HEK293 (cell line): ENCODE measurements at regions not wholly inside any gene's neighbourhood (a gene's known extent, or its start where the extent isn't known, plus 50 kb on each side); places are given as distances from the start of the nearest gene placed in this dataset.

Source experiments
- CTCF ChIA-PET: fragments of 350-600 bp; formaldehyde crosslinking; extraction: SDS; loops from one replicate; lab custom pipeline; 2021; ENCODE audit warnings: antibody characterized with exemption; lab: Yijun Ruan, JAX
- POLR2A ChIA-PET: fragments of 300-600 bp; formaldehyde crosslinking; extraction: SDS; loops from one replicate; lab custom pipeline; 2020; ENCODE audit warnings: antibody characterized with exemption, inconsistent platforms; lab: Yijun Ruan, JAX
- H3K27ac ChIP-seq: fragments of 200-500 bp; sonication (Bioruptor generic); 2 replicates; pipeline ENCODE4 v1.5.1; 2014; ENCODE audit warnings: low read depth, low read length, control low read depth, inconsistent platforms; ENCODE audit errors: extremely low read depth
- H3K36me3 ChIP-seq, 2 experiments: fragments of 200-500 bp in 1 of 2; sonication (Bioruptor generic) in 1 of 2; 1 replicate in 1 of 2; 2 replicates in 1 of 2; pipeline ENCODE4 v1.5.1; 2014 to 2017; ENCODE audit warnings: inconsistent platforms in 2 of 2, low read length in 2 of 2; ENCODE audit not compliant: control insufficient read depth in 2 of 2, insufficient read depth in 1 of 2
- H3K4me1 ChIP-seq: fragments of 200-500 bp; sonication (Bioruptor generic); 2 replicates; pipeline ENCODE4 v1.5.1; 2014; ENCODE audit warnings: mild to moderate bottlenecking, low read length, inconsistent platforms; ENCODE audit not compliant: control insufficient read depth, insufficient read depth
- H3K4me3 ChIP-seq: 2 replicates; pipeline ENCODE4 v1.5.1; 2011; ENCODE audit warnings: low read depth, mild to moderate bottlenecking, control low read depth, low read length, moderate library complexity
- H3K9me3 ChIP-seq: fragments of 200-500 bp; sonication (Bioruptor generic); 2 replicates; pipeline ENCODE4 v1.5.1; 2014; ENCODE audit warnings: low read depth, low read length, inconsistent platforms; ENCODE audit not compliant: control insufficient read depth, insufficient read depth
- GLIS1 ChIP-seq: fragments of 450-650 bp; formaldehyde crosslinking; IDR thresholded peaks from 2 replicates; pipeline ENCODE4 v1.5.1; 2016; ENCODE audit warnings: missing biosample characterization, missing genetic modification characterization
- HOXA7 ChIP-seq: sonication (generic); formaldehyde crosslinking; IDR thresholded peaks from 2 replicates; pipeline ENCODE4 v1.8.1; 2022; ENCODE audit warnings: missing genetic modification reagents, borderline replicate concordance
- MZF1 ChIP-seq: fragments of 450-650 bp; formaldehyde crosslinking; IDR thresholded peaks from 2 replicates; pipeline ENCODE4 v1.5.1; 2017; ENCODE audit warnings: missing biosample characterization, missing genetic modification characterization, borderline replicate concordance
- REPIN1 ChIP-seq: fragments of 450-650 bp; formaldehyde crosslinking; IDR thresholded peaks from 2 replicates; pipeline ENCODE4 v1.5.1; 2017; ENCODE audit warnings: missing biosample characterization, missing genetic modification characterization, low read depth
- TCF7L2 ChIP-seq: IDR thresholded peaks from 2 replicates; pipeline ENCODE4 v1.6.1; 2011; ENCODE audit warnings: low read depth, mild to moderate bottlenecking, inconsistent platforms, low read length, moderate library complexity, borderline replicate concordance
- ZBTB1 ChIP-seq: fragments of 450-650 bp; formaldehyde crosslinking; IDR thresholded peaks from 2 replicates; pipeline ENCODE4 v1.5.1; 2016; ENCODE audit warnings: missing biosample characterization, missing genetic modification characterization
- ZBTB21 ChIP-seq: fragments of 450-650 bp; formaldehyde crosslinking; IDR thresholded peaks from 2 replicates; pipeline ENCODE4 v1.5.1; 2017; ENCODE audit warnings: missing biosample characterization, missing genetic modification characterization
- ZEB2 ChIP-seq: fragments of 450-650 bp; formaldehyde crosslinking; IDR thresholded peaks from 2 replicates; pipeline ENCODE4 v1.5.1; 2016; ENCODE audit warnings: missing biosample characterization, missing genetic modification characterization
- ZNF223 ChIP-seq: fragments of 450-650 bp; formaldehyde crosslinking; IDR thresholded peaks from 2 replicates; pipeline ENCODE4 v1.5.1; 2016; ENCODE audit warnings: missing biosample characterization, missing genetic modification characterization
- ZNF449 ChIP-seq: fragments of 450-650 bp; formaldehyde crosslinking; IDR thresholded peaks from 2 replicates; pipeline ENCODE4 v1.5.1; 2017; ENCODE audit warnings: missing biosample characterization, mild to moderate bottlenecking, missing genetic modification characterization, moderate library complexity
- ZNF473 ChIP-seq: fragments of 450-650 bp; formaldehyde crosslinking; IDR thresholded peaks from 2 replicates; pipeline ENCODE4 v1.5.1; 2017; ENCODE audit warnings: missing biosample characterization, missing genetic modification characterization
- ZNF521 ChIP-seq: fragments of 450-650 bp; formaldehyde crosslinking; IDR thresholded peaks from 2 replicates; pipeline ENCODE4 v1.5.1; 2017; ENCODE audit warnings: missing biosample characterization, mild to moderate bottlenecking, missing genetic modification characterization
- ZNF555 ChIP-seq: fragments of 450-650 bp; formaldehyde crosslinking; conservative IDR thresholded peaks from 2 replicates; pipeline ENCODE4 v1.5.1; 2017; ENCODE audit warnings: missing biosample characterization, mild to moderate bottlenecking, missing genetic modification characterization, inconsistent platforms
- ZNF629 ChIP-seq: fragments of 450-650 bp; formaldehyde crosslinking; IDR thresholded peaks from 2 replicates; pipeline ENCODE4 v1.5.1; 2017; ENCODE audit warnings: missing biosample characterization, missing genetic modification characterization
- ZNF645 ChIP-seq: fragments of 450-650 bp; formaldehyde crosslinking; IDR thresholded peaks from 2 replicates; pipeline ENCODE4; 2016; ENCODE audit warnings: missing biosample characterization, missing genetic modification characterization
- ZNF664 ChIP-seq: fragments of 450-650 bp; formaldehyde crosslinking; IDR thresholded peaks from 2 replicates; pipeline ENCODE4 v1.5.1; 2016; ENCODE audit warnings: missing biosample characterization, missing genetic modification characterization
- ZNF837 ChIP-seq: fragments of 450-650 bp; formaldehyde crosslinking; IDR thresholded peaks from 2 replicates; pipeline ENCODE4 v1.5.1; 2016; ENCODE audit warnings: missing biosample characterization, missing genetic modification characterization
- ZSCAN18 ChIP-seq: fragments of 450-650 bp; formaldehyde crosslinking; IDR thresholded peaks from 2 replicates; pipeline ENCODE4 v1.5.1; 2016; ENCODE audit warnings: missing biosample characterization, missing genetic modification characterization
- TF ChIP-seq, protein P1 (sequence below): fragments of 450-650 bp; formaldehyde crosslinking; IDR thresholded peaks from 2 replicates; pipeline ENCODE4 v1.5.1; 2017; ENCODE audit warnings: missing biosample characterization, missing genetic modification characterization
- TF ChIP-seq, protein P2 (sequence below): fragments of 450-650 bp; formaldehyde crosslinking; IDR thresholded peaks from 2 replicates; pipeline ENCODE4 v1.5.1; 2016; ENCODE audit warnings: missing biosample characterization, missing genetic modification characterization, borderline replicate concordance
- TF ChIP-seq, protein P3 (sequence below): IDR thresholded peaks from 2 replicates; pipeline ENCODE4 v1.6.1; 2011; ENCODE audit warnings: mild to moderate bottlenecking, low read depth, low read length, borderline replicate concordance
- TF ChIP-seq, protein P4 (sequence below): fragments of 450-650 bp; IDR thresholded peaks from 2 replicates; pipeline ENCODE4 v1.5.1; 2018; ENCODE audit warnings: missing biosample characterization, missing genetic modification characterization

DNA sequence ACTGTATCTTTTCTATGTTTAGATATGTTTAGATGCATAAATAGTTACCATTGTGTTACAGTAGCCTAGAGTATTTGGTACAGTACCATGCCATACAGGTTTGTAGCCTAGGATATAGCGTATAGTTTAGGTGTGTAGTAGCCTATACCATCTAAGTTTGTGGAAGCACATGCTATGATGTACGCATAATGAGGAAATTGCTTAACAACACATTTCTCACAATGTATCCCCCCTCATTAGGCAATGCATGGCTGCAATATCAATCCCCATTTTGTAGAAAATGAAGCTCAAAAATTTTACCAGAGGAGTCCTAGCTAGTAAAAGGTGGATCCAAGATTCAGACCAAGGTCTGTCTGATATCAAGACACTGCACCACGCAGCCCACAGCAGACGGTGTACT lies 376.4 kb upstream of the NFE2L3 start:
- Histone ChIP-seq H3K9me3 (no peaks in the 10 kb centered on the region), H3K4me1 (peaks cover 16% of the 10 kb centered on the region), H3K27ac (no peak overlapping the region), H3K4me3 (no peak overlapping the region), H3K36me3 (no peaks in the 10 kb centered on the region)
- no peak for TF ChIP-seq GLIS1
- TF ChIP-seq MZF1 (tag by site-specific recombination), result no peak
- TF ChIP-seq, protein P1, sequence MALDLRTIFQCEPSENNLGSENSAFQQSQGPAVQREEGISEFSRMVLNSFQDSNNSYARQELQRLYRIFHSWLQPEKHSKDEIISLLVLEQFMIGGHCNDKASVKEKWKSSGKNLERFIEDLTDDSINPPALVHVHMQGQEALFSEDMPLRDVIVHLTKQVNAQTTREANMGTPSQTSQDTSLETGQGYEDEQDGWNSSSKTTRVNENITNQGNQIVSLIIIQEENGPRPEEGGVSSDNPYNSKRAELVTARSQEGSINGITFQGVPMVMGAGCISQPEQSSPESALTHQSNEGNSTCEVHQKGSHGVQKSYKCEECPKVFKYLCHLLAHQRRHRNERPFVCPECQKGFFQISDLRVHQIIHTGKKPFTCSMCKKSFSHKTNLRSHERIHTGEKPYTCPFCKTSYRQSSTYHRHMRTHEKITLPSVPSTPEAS (tag by site-specific recombination), result no peak
- TF ChIP-seq TCF7L2, result no peak
- TF ChIP-seq ZBTB1 (tag by site-specific recombination), result no peak
- TF ChIP-seq ZNF837 (tag by site-specific recombination), result no peak
- TF ChIP-seq ZNF223, result no peak
- TF ChIP-seq, protein P2, sequence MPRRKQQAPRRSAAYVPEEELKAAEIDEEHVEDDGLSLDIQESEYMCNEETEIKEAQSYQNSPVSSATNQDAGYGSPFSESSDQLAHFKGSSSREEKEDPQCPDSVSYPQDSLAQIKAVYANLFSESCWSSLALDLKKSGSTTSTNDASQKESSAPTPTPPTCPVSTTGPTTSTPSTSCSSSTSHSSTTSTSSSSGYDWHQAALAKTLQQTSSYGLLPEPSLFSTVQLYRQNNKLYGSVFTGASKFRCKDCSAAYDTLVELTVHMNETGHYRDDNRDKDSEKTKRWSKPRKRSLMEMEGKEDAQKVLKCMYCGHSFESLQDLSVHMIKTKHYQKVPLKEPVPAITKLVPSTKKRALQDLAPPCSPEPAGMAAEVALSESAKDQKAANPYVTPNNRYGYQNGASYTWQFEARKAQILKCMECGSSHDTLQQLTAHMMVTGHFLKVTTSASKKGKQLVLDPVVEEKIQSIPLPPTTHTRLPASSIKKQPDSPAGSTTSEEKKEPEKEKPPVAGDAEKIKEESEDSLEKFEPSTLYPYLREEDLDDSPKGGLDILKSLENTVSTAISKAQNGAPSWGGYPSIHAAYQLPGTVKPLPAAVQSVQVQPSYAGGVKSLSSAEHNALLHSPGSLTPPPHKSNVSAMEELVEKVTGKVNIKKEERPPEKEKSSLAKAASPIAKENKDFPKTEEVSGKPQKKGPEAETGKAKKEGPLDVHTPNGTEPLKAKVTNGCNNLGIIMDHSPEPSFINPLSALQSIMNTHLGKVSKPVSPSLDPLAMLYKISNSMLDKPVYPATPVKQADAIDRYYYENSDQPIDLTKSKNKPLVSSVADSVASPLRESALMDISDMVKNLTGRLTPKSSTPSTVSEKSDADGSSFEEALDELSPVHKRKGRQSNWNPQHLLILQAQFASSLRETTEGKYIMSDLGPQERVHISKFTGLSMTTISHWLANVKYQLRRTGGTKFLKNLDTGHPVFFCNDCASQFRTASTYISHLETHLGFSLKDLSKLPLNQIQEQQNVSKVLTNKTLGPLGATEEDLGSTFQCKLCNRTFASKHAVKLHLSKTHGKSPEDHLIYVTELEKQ, result no peak
- TF ChIP-seq ZNF521, result no peak
- no peak for TF ChIP-seq ZSCAN18 (tag by site-specific recombination)
- POLR2A ChIA-PET, result no interaction called here
- CTCF ChIA-PET, result no interaction called here

- no peaks in the 10 kb centered on the region for H3K36me3 ChIP-seq
- no peak overlapping the region for H3K4me3 ChIP-seq
- no peak overlapping the region for H3K27ac ChIP-seq
- H3K4me1 ChIP-seq, result peaks cover 13% of the 10 kb centered on the region
- CTCF ChIA-PET, result interaction anchor here (0.6 kb wide), 1 partner anchor 76 kb away, joined by 3 read pairs; no protein-coding TSS in a partner anchor
- POLR2A ChIA-PET, result no interaction called here
- H3K9me3 ChIP-seq, result no peaks in the 10 kb centered on the region
- TF ChIP-seq ZNF664 (tag by site-specific recombination), result no peak
- TF ChIP-seq ZNF473, result no peak
- TF ChIP-seq ZEB2 (tag by site-specific recombination), result no peak
- TF ChIP-seq, protein P1 (tag by site-specific recombination), result no peak
- no peak for TF ChIP-seq ZNF645 (tag by site-specific recombination)
- TF ChIP-seq, protein P3, sequence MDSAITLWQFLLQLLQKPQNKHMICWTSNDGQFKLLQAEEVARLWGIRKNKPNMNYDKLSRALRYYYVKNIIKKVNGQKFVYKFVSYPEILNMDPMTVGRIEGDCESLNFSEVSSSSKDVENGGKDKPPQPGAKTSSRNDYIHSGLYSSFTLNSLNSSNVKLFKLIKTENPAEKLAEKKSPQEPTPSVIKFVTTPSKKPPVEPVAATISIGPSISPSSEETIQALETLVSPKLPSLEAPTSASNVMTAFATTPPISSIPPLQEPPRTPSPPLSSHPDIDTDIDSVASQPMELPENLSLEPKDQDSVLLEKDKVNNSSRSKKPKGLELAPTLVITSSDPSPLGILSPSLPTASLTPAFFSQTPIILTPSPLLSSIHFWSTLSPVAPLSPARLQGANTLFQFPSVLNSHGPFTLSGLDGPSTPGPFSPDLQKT, result no peak
- TF ChIP-seq REPIN1 (tag by site-specific recombination), result no peak
- TF ChIP-seq HOXA7, result no peak
- no peak for TF ChIP-seq ZBTB21 (tag by site-specific recombination)
- no peak for TF ChIP-seq ZNF555 (tag by site-specific recombination)
- no peak for TF ChIP-seq ZNF449 (tag by site-specific recombination)
- TF ChIP-seq, protein P4, sequence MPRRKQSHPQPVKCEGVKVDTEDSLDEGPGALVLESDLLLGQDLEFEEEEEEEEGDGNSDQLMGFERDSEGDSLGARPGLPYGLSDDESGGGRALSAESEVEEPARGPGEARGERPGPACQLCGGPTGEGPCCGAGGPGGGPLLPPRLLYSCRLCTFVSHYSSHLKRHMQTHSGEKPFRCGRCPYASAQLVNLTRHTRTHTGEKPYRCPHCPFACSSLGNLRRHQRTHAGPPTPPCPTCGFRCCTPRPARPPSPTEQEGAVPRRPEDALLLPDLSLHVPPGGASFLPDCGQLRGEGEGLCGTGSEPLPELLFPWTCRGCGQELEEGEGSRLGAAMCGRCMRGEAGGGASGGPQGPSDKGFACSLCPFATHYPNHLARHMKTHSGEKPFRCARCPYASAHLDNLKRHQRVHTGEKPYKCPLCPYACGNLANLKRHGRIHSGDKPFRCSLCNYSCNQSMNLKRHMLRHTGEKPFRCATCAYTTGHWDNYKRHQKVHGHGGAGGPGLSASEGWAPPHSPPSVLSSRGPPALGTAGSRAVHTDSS (tag by site-specific recombination), result no peak
- TF ChIP-seq ZNF629 (tag by site-specific recombination), result no peak
Observed at GRCh38 chr7:25775999-25776743, 375.8 kb upstream of the NFE2L3 start.
